T-helper 2 cell treated with Interferon-gamma antibody and Interleukin-4, amounts not matched to agents 100 ng/mL and 5 ng/mL, for 36 hours (primary cell): ENCODE measurements at regions not wholly inside any gene's neighbourhood (a gene's known extent, or its start where the extent isn't known, plus 50 kb on each side); places are given as distances from the start of the nearest gene placed in this dataset.
"Not testable (repeated sequence)": the region's sequence is repeated elsewhere in the genome, so short reads cannot be mapped to it uniquely, and the experiment has no call there.

Experiments used
- intact Hi-C: fragments of 100-400 bp; cut with micrococcal nuclease; formaldehyde crosslinking; loops from one replicate; pipeline ENCODE4 v1.15.1; 2023

GRCh38 chr4:151519728-151520415, 110.9 kb downstream of the FHIP1A start:
- intact Hi-C loops: no loop called here

- intact Hi-C loops: no loop called here
Observed at GRCh38 chr4:151522866-151523519, 114.0 kb downstream of the FHIP1A start.

GRCh38 chr4:151524610-151525009, 115.6 kb downstream of the FHIP1A start:
- intact Hi-C loops: no loop called here

- intact Hi-C loops: not testable (repeated sequence)
Observed at GRCh38 chr4:151526489-151526888, 117.5 kb downstream of the FHIP1A start.

GRCh38 chr4:151527699-151528098, 118.7 kb downstream of the FHIP1A start:
- intact Hi-C loops: no loop called here

- intact Hi-C loops: no loop called here
Observed at GRCh38 chr4:151529187-151529586, 120.2 kb downstream of the FHIP1A start.

- intact Hi-C loops: no loop called here
Observed at GRCh38 chr4:151530230-151530629, 121.3 kb downstream of the FHIP1A start.

- intact Hi-C loops: no loop called here
Observed at GRCh38 chr4:151530783-151531182, 121.8 kb downstream of the FHIP1A start.

GRCh38 chr4:151532001-151532708, 123.2 kb downstream of the FHIP1A start:
- intact Hi-C loops: no loop called here

- intact Hi-C loops: no loop called here
Observed at GRCh38 chr4:151534195-151534594, 125.2 kb downstream of the FHIP1A start.

- intact Hi-C loops: no loop called here
Observed at GRCh38 chr4:151535366-151535765, 126.4 kb downstream of the FHIP1A start.

GRCh38 chr4:151537687-151538086, 128.7 kb downstream of the FHIP1A start:
- intact Hi-C loops: no loop called here

- intact Hi-C loops: no loop called here
Observed at GRCh38 chr4:151538963-151539362, 130.0 kb downstream of the FHIP1A start.

- intact Hi-C loops: no loop called here
Observed at GRCh38 chr4:151540728-151541388, 131.9 kb downstream of the FHIP1A start.

- intact Hi-C loops: no loop called here
Observed at GRCh38 chr4:151541389-151542071, 132.6 kb downstream of the FHIP1A start.

- intact Hi-C loops: no loop called here
Observed at GRCh38 chr4:151548708-151549107, 139.7 kb downstream of the FHIP1A start.

- intact Hi-C loops: not testable (repeated sequence)
Observed at GRCh38 chr4:151549378-151549777, 140.4 kb downstream of the FHIP1A start.

- intact Hi-C loops: no loop called here
Observed at GRCh38 chr4:151553874-151554273, 144.9 kb downstream of the FHIP1A start.

GRCh38 chr4:151555151-151555945, 146.4 kb downstream of the FHIP1A start:
- intact Hi-C loops: no loop called here

- intact Hi-C loops: no loop called here
Observed at GRCh38 chr4:151558496-151559113, 149.6 kb downstream of the FHIP1A start.
